OCI-LY1 (cell line): ENCODE measurements at regions not wholly inside any gene's neighbourhood (a gene's known extent, or its start where the extent isn't known, plus 50 kb on each side); places are given as distances from the start of the nearest gene placed in this dataset.

Experiments used
- H2AFZ ChIP-seq: fragments of 200-600 bp; sonication (generic), shearing (Covaris generic); 2 replicates; pipeline ENCODE4 v1.6.0; 2014; ENCODE audit warnings: antibody characterized with exemption, mild to moderate bottlenecking, low read length
- H3F3A ChIP-seq: fragments of 200-600 bp; sonication (generic), shearing (Covaris generic); 2 replicates; pipeline ENCODE4 v1.6.0; 2014; ENCODE audit warnings: mild to moderate bottlenecking, antibody characterized with exemption, low read length, moderate library complexity; ENCODE audit not compliant: insufficient read depth
- H3K27ac ChIP-seq: fragments of 200-600 bp; sonication (generic); 2 replicates; pipeline ENCODE4 v1.5.1; 2014; ENCODE audit warnings: low read length, mixed run types, mild to moderate bottlenecking, low read depth; ENCODE audit not compliant: poor library complexity, severe bottlenecking
- H3K27me3 ChIP-seq: fragments of 200-600 bp; sonication (generic); 2 replicates; pipeline ENCODE4 v1.6.0; 2014; ENCODE audit warnings: antibody characterized with exemption, mild to moderate bottlenecking, low read length, moderate library complexity; ENCODE audit not compliant: insufficient read depth
- H3K36me3 ChIP-seq: fragments of 200-600 bp; sonication (generic); 2 replicates; pipeline ENCODE4 v1.6.1; 2014; ENCODE audit warnings: mild to moderate bottlenecking, antibody characterized with exemption, low read length, moderate library complexity, mixed read lengths; ENCODE audit not compliant: insufficient read depth
- H3K4me1 ChIP-seq: fragments of 200-600 bp; sonication (generic); 2 replicates; pipeline ENCODE4 v1.5.1; 2014; ENCODE audit warnings: mild to moderate bottlenecking, low read length, moderate library complexity; ENCODE audit not compliant: insufficient read depth, severe bottlenecking
- H3K4me2 ChIP-seq: fragments of 200-600 bp; sonication (generic), shearing (Covaris generic); 2 replicates; pipeline ENCODE4 v1.6.1; 2014; ENCODE audit warnings: low read length
- H3K4me3 ChIP-seq: fragments of 200-600 bp; sonication (generic); 2 replicates; pipeline ENCODE4 v1.5.1; 2014; ENCODE audit warnings: low read length, low read depth, mild to moderate bottlenecking, mixed read lengths; ENCODE audit not compliant: poor library complexity, severe bottlenecking
- H3K79me2 ChIP-seq: fragments of 200-600 bp; shearing (Covaris generic); 2 replicates; pipeline ENCODE4 v1.6.1; 2016; ENCODE audit warnings: mixed run types, low read length, mixed read lengths; ENCODE audit not compliant: insufficient read depth
- H3K9ac ChIP-seq: fragments of 200-600 bp; sonication (generic), shearing (Covaris generic); 2 replicates; pipeline ENCODE4 v1.6.1; 2014; ENCODE audit warnings: mild to moderate bottlenecking, low read length, mixed read lengths
- H3K9me2 ChIP-seq: fragments of 200-600 bp; sonication (generic), shearing (Covaris generic); 2 replicates; pipeline ENCODE4 v1.6.1; 2014; ENCODE audit warnings: low read depth, mild to moderate bottlenecking, low read length, mixed read lengths
- H3K9me3 ChIP-seq: fragments of 200-600 bp; shearing (Covaris generic); 2 replicates; pipeline ENCODE4 v1.6.1; 2014; ENCODE audit warnings: low read length, mixed read lengths
- H4K20me1 ChIP-seq: fragments of 200-600 bp; sonication (generic), shearing (Covaris generic); 2 replicates; pipeline ENCODE4 v1.6.0; 2016; ENCODE audit warnings: mild to moderate bottlenecking, low read length; ENCODE audit not compliant: insufficient read depth
- CTCF ChIP-seq: fragments of 200-600 bp; sonication (generic), shearing (Covaris generic); IDR thresholded peaks from 2 replicates; pipeline ENCODE4 v1.5.1; 2017; ENCODE audit warnings: mild to moderate bottlenecking, antibody characterized with exemption, low read length, moderate library complexity, mixed read lengths
- EZH2 ChIP-seq: fragments of 200-600 bp; sonication (generic), shearing (Covaris generic); IDR thresholded peaks from 2 replicates; pipeline ENCODE4 v1.8.0; 2017; ENCODE audit warnings: borderline replicate concordance, mixed run types, mild to moderate bottlenecking, antibody characterized with exemption, low read length, moderate library complexity, mixed read lengths

- H3K4me1 ChIP-seq = no peaks in the 10 kb centered on the region
- no peaks in the 10 kb centered on the region for H4K20me1 ChIP-seq
- no peak overlapping the region for H3K9ac ChIP-seq
- H3K9me2 ChIP-seq = no peaks in the 10 kb centered on the region
- TF ChIP-seq EZH2 (no peak), CTCF (no peak)
- no peak overlapping the region for H3K4me2 ChIP-seq
- no peaks in the 10 kb centered on the region for H3K9me3 ChIP-seq
- H3F3A ChIP-seq = no peaks in the 10 kb centered on the region
- H3K27ac ChIP-seq = no peak overlapping the region
- H2AFZ ChIP-seq = no peak overlapping the region
- H3K27me3 ChIP-seq = no peaks in the 10 kb centered on the region
- H3K4me3 ChIP-seq = no peak overlapping the region
- no peaks in the 10 kb centered on the region for H3K36me3 ChIP-seq
- H3K79me2 ChIP-seq = no peaks in the 10 kb centered on the region
These were observed 261.2 kb upstream of the NFIA start for GRCh38 chr1:60821156-60821555.

- no peak overlapping the region for H3K4me2 ChIP-seq
- H3F3A ChIP-seq = no peaks in the 10 kb centered on the region
- H3K36me3 ChIP-seq = no peaks in the 10 kb centered on the region
- H4K20me1 ChIP-seq = no peaks in the 10 kb centered on the region
- no peak overlapping the region for H2AFZ ChIP-seq
- no peaks in the 10 kb centered on the region for H3K9me2 ChIP-seq
- TF ChIP-seq CTCF (no peak), EZH2 (no peak)
- H3K9me3 ChIP-seq = no peaks in the 10 kb centered on the region
- H3K27me3 ChIP-seq = no peaks in the 10 kb centered on the region
- no peaks in the 10 kb centered on the region for H3K79me2 ChIP-seq
- no peak overlapping the region for H3K4me3 ChIP-seq
- no peaks in the 10 kb centered on the region for H3K4me1 ChIP-seq
- no peak overlapping the region for H3K9ac ChIP-seq
- no peak overlapping the region for H3K27ac ChIP-seq
These were observed 263.2 kb upstream of the NFIA start for GRCh38 chr1:60818969-60819701.

- no peaks in the 10 kb centered on the region for H3K79me2 ChIP-seq
- no peaks in the 10 kb centered on the region for H3K9me2 ChIP-seq
- no peak overlapping the region for H3K4me2 ChIP-seq
- no peak overlapping the region for H2AFZ ChIP-seq
- no peaks in the 10 kb centered on the region for H3F3A ChIP-seq
- TF ChIP-seq CTCF = no peak
- no peak for TF ChIP-seq EZH2
- no peaks in the 10 kb centered on the region for H3K36me3 ChIP-seq
- no peaks in the 10 kb centered on the region for H3K4me1 ChIP-seq
- H3K4me3 ChIP-seq = no peak overlapping the region
- no peaks in the 10 kb centered on the region for H3K9me3 ChIP-seq
- H3K9ac ChIP-seq = no peak overlapping the region
- H3K27ac ChIP-seq = no peak overlapping the region
- no peaks in the 10 kb centered on the region for H4K20me1 ChIP-seq
- H3K27me3 ChIP-seq = no peaks in the 10 kb centered on the region
These were observed 269.3 kb upstream of the NFIA start for GRCh38 chr1:60813071-60813470.
